ENCODE measurements at regions not wholly inside any gene's neighbourhood (a gene's known extent, or its start where the extent isn't known, plus 50 kb on each side); places are given as distances from the start of the nearest gene placed in this dataset.

DNA sequence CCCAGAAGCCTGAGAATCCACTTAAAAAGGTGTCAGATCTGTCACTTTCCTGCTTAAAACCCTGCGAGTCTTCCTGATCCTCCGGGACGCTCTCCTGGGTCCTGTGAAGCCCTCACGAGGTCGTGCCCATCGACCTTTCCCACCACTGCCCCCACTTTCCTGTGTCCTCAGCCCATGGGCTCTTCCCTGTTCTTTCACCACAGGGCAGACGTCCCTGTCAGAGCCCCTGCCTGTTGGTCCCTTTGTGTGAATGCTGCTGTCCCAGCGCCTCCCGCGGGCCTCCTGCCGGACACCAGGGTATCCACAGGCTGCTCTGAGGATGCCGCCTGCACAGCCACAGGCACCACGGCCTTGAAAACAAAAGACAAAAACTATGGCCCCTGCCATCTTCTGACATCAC is 125.6 kb downstream of the TMEM18 start:
- no TSS peak for BruUV-seq (replicated peaks)
- Histone ChIP-seq H3K9ac (ENCODE audit: low read length) (no peak overlapping the region), H3K4me3 (replicated peaks in 1 of 2; ENCODE audit: low read depth in 1 of 2, low read length in 2 of 2) (no peak overlapping the region), H2AFZ (ENCODE audit: low read depth, low read length, poor library complexity, severe bottlenecking) (no peak overlapping the region), H3K79me2 (ENCODE audit: insufficient read depth, low read length) (no peaks in the 10 kb centered on the region), H3K27me3 (ENCODE audit: insufficient read depth, low read length) (peaks cover 48% of the 10 kb centered on the region), H3K9me3 (ENCODE audit: control insufficient read depth in 1 of 2, insufficient read depth in 1 of 2, low read depth in 1 of 2, low read length in 2 of 2) (no peaks in the 10 kb centered on the region), H3K27ac (ENCODE audit: low read depth, low read length) (no peak overlapping the region), H3K4me2 (ENCODE audit: low read length) (no peak overlapping the region), H3K4me1 (ENCODE audit: control insufficient read depth in 1 of 2, insufficient read depth in 2 of 2, low read length in 2 of 2) (no peaks in the 10 kb centered on the region), H3K36me3 (ENCODE audit: control insufficient read depth in 1 of 2, insufficient read depth in 2 of 2, low read length in 2 of 2) (no peaks in the 10 kb centered on the region), H3K9me2 (ENCODE audit: insufficient read depth) (no peaks in the 10 kb centered on the region), H4K20me1 (ENCODE audit: insufficient read depth) (no peaks in the 10 kb centered on the region)
- CTCF ChIA-PET, result no interaction called here
- intact Hi-C loops (cut with micrococcal nuclease), result no loop called here
- RAD21 ChIA-PET (ENCODE audit: low non-redundant PET in 1 of 2, low total read pairs in 2 of 2, uncharacterized antibody in 2 of 2, unreplicated experiment in 2 of 2), result no interaction called here
- DNase-seq (ENCODE audit: low read depth, low spot score) (no peak), ATAC-seq (no peak)
- POLR2A ChIA-PET, result no interaction called here
- TF ChIP-seq TCF7L2 (IDR thresholded peaks at IDR 0.05; ENCODE audit: borderline replicate concordance, extremely low read depth, insufficient read depth, insufficient read length) (no peak), CBX3 (IDR thresholded peaks at IDR 0.05; ENCODE audit: low read depth) (no peak), EZH2 (IDR thresholded peaks at IDR 0.05) (no peak), ZFX (IDR thresholded peaks at IDR 0.05) (no peak), FOSL1 (IDR thresholded peaks at IDR 0.05; ENCODE audit: low read depth) (no peak), POLR2AphosphoS5 (IDR thresholded peaks at IDR 0.05; ENCODE audit: low read depth, low read length) (no peak)
- TF ChIP-seq, protein P1, sequence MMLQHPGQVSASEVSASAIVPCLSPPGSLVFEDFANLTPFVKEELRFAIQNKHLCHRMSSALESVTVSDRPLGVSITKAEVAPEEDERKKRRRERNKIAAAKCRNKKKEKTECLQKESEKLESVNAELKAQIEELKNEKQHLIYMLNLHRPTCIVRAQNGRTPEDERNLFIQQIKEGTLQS (IDR thresholded peaks at IDR 0.05), result no peak
- TF ChIP-seq, protein P2, sequence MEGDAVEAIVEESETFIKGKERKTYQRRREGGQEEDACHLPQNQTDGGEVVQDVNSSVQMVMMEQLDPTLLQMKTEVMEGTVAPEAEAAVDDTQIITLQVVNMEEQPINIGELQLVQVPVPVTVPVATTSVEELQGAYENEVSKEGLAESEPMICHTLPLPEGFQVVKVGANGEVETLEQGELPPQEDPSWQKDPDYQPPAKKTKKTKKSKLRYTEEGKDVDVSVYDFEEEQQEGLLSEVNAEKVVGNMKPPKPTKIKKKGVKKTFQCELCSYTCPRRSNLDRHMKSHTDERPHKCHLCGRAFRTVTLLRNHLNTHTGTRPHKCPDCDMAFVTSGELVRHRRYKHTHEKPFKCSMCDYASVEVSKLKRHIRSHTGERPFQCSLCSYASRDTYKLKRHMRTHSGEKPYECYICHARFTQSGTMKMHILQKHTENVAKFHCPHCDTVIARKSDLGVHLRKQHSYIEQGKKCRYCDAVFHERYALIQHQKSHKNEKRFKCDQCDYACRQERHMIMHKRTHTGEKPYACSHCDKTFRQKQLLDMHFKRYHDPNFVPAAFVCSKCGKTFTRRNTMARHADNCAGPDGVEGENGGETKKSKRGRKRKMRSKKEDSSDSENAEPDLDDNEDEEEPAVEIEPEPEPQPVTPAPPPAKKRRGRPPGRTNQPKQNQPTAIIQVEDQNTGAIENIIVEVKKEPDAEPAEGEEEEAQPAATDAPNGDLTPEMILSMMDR (IDR thresholded peaks at IDR 0.05 in 2 of 3, conservative IDR thresholded peaks at IDR 0.05 in 1 of 3; ENCODE audit: borderline replicate concordance in 1 of 3, insufficient read depth in 1 of 3, low read depth in 2 of 3, low read length in 2 of 3), result no peak

Measured in HCT116 (cell line).